K562 (cell line): ENCODE measurements at regions not wholly inside any gene's neighbourhood (a gene's known extent, or its start where the extent isn't known, plus 50 kb on each side); places are given as distances from the start of the nearest gene placed in this dataset.

Experiments used
- ATAC-seq: fragments of 200-7000 bp; cut with Tn5 transposase; 3 replicates; pipeline ENCODE4 v1.9.1; 2020; ENCODE audit warnings: moderate library complexity
- BruUV-seq: library from RNA; stranded (reverse); fragments of 400-500 nt; replicated peaks from 2 replicates; lab custom pipeline; 2021; lab: Mats Ljungman, UMichigan
- CTCF ChIA-PET: fragments of 300-600 bp; formaldehyde crosslinking; extraction: SDS; loops from one replicate; lab custom pipeline; 2021; ENCODE audit warnings: low intra/inter-chr PET ratio; lab: Yijun Ruan, JAX
- POLR2A ChIA-PET: fragments of 300-600, 350-650 bp; sonication (Branson Sonifier 250); formaldehyde crosslinking; extraction: SDS; loops from one replicate; lab custom pipeline; 2021; ENCODE audit warnings: antibody characterized with exemption, inconsistent platforms; lab: Yijun Ruan, JAX
- DNase-seq, 4 experiments: peaks; one replicate each; pipeline versions ENCODE4 v3.0.0 to v3.0.0-alpha.2; 2011 to 2018; ENCODE audit warnings: low spot score in 3 of 4, mixed read lengths in 3 of 4; ENCODE audit errors: extremely low read depth in 1 of 4
- FAIRE-seq: peaks from 2 replicates; lab custom pipeline; 2011; peaks lifted over from hg19 to GRCh38; lab: Jason Lieb, UNC
- H2AFZ ChIP-seq: 2 replicates; pipeline ENCODE4 v1.6.0; 2011; ENCODE audit warnings: low read depth, low read length, control low read depth, inconsistent platforms
- H3K27ac ChIP-seq: fragments of 200-600 bp; 3 replicates; pipeline ENCODE4 v1.8.0; 2011; ENCODE audit warnings: low read depth, mild to moderate bottlenecking, control low read depth, inconsistent platforms, low read length, moderate library complexity, mixed read lengths; ENCODE audit errors: extremely low read depth
- H3K27me3 ChIP-seq, 2 experiments: fragments of 300-600 bp in 1 of 2; 2 replicates in 1 of 2; 3 replicates in 1 of 2; pipeline versions ENCODE4 v1.6.0 to v1.8.0; 2011; ENCODE audit warnings: inconsistent platforms in 2 of 2, low read length in 2 of 2, mild to moderate bottlenecking in 1 of 2, mixed read lengths in 1 of 2, moderate library complexity in 1 of 2; ENCODE audit not compliant: control insufficient read depth in 2 of 2, insufficient read depth in 2 of 2
- H3K36me3 ChIP-seq: fragments of 300-600 bp; 3 replicates; pipeline ENCODE4 v1.8.0; 2011; ENCODE audit warnings: mild to moderate bottlenecking, low read length, inconsistent platforms; ENCODE audit not compliant: control insufficient read depth, insufficient read depth
- H3K4me1 ChIP-seq, 2 experiments: fragments of 200-600 bp in 1 of 2; replicated peaks in 1 of 2; 2 replicates in 1 of 2; 3 replicates in 1 of 2; pipeline versions ENCODE4 v1.5.1 to v1.8.0; 2011; ENCODE audit warnings: inconsistent platforms in 2 of 2, low read length in 2 of 2, mild to moderate bottlenecking in 1 of 2, mixed read lengths in 1 of 2, moderate library complexity in 1 of 2; ENCODE audit not compliant: control insufficient read depth in 2 of 2, insufficient read depth in 2 of 2
- H3K4me2 ChIP-seq: 2 replicates; pipeline ENCODE4 v1.6.1; 2011; ENCODE audit warnings: low read length, control low read depth, inconsistent platforms, mixed read lengths; ENCODE audit not compliant: insufficient read depth
- H3K4me3 ChIP-seq: fragments of 200-600 bp; sonication (generic), shearing (Covaris generic); 2 replicates; pipeline ENCODE4 v1.5.1; 2016; ENCODE audit warnings: control low read depth, inconsistent platforms
- H3K79me2 ChIP-seq: fragments of 200-600 bp; 3 replicates; pipeline ENCODE4 v1.8.0; 2011; ENCODE audit warnings: low read length, inconsistent platforms; ENCODE audit not compliant: control insufficient read depth, insufficient read depth
- H3K9ac ChIP-seq, 2 experiments: 2 replicates each; pipeline versions ENCODE4 v1.6.0 to v1.6.1; 2011; ENCODE audit warnings: low read depth in 2 of 2, low read length in 2 of 2, control low read depth in 1 of 2, inconsistent platforms in 1 of 2, mild to moderate bottlenecking in 1 of 2, mixed read lengths in 1 of 2; ENCODE audit not compliant: insufficient read depth in 1 of 2
- H3K9me1 ChIP-seq: one replicate; pipeline ENCODE4 v1.6.0; 2011; ENCODE audit warnings: inconsistent platforms, mild to moderate bottlenecking, low read length, moderate library complexity; ENCODE audit not compliant: control insufficient read depth, insufficient read depth
- H3K9me3 ChIP-seq: replicated peaks from 2 replicates; pipeline ENCODE4 v1.5.1; 2011; ENCODE audit warnings: low read depth, low read length, inconsistent platforms; ENCODE audit not compliant: control insufficient read depth, insufficient read depth
- H4K20me1 ChIP-seq: replicated peaks from 2 replicates; pipeline ENCODE4 v1.6.1; 2011; ENCODE audit warnings: low read length, inconsistent platforms, mixed read lengths; ENCODE audit not compliant: control insufficient read depth, insufficient read depth
- CBX8 ChIP-seq: fragments of 200-600 bp; sonication (generic); IDR thresholded peaks from 2 replicates; pipeline ENCODE4 v1.6.1; 2012; ENCODE audit warnings: borderline replicate concordance, mixed run types, low read depth, mild to moderate bottlenecking, moderate library complexity, mixed read lengths, low read length, control low read depth, inconsistent platforms; ENCODE audit not compliant: poor library complexity, severe bottlenecking; ENCODE audit errors: extremely low read depth
- E2F8 ChIP-seq: fragments of 450-650 bp; IDR thresholded peaks from 2 replicates; pipeline ENCODE4 v1.7.1; 2018; ENCODE audit warnings: mild to moderate bottlenecking, low read depth; ENCODE audit not compliant: partially characterized antibody
- EP400 ChIP-seq: fragments of 450-650 bp; IDR thresholded peaks from 2 replicates; pipeline ENCODE4 v1.6.1; 2017; ENCODE audit warnings: antibody characterized with exemption, mild to moderate bottlenecking, moderate library complexity
- FOXO4 ChIP-seq: fragments of 450-650 bp; formaldehyde crosslinking; IDR thresholded peaks from 2 replicates; pipeline ENCODE4 v1.4.0; 2020; ENCODE audit warnings: mild to moderate bottlenecking, moderate library complexity
- MEF2A ChIP-seq: IDR thresholded peaks from 2 replicates; pipeline ENCODE4 v1.6.1; 2011; ENCODE audit warnings: low read depth, mild to moderate bottlenecking, low read length, moderate library complexity; ENCODE audit not compliant: control insufficient read depth
- MEF2D ChIP-seq: conservative IDR thresholded peaks from 2 replicates; pipeline ENCODE4 v1.6.1; 2016; ENCODE audit warnings: low read depth, missing genetic modification characterization, missing compliant biosample characterization
- MIER1 ChIP-seq: fragments of 450-650 bp; IDR thresholded peaks from 2 replicates; pipeline ENCODE4 v1.6.1; 2016; ENCODE audit warnings: antibody characterized with exemption, mild to moderate bottlenecking, low read depth
- NFE2 ChIP-seq: IDR thresholded peaks from 2 replicates; pipeline ENCODE4 v1.6.1; 2014; ENCODE audit warnings: antibody characterized with exemption, low read depth
- NFYB ChIP-seq: IDR thresholded peaks from 2 replicates; pipeline ENCODE4 v1.6.1; 2011; ENCODE audit warnings: mild to moderate bottlenecking, moderate library complexity; ENCODE audit not compliant: insufficient read length; ENCODE audit errors: extremely low read depth
- TAF9B ChIP-seq: fragments of 450-650 bp; IDR thresholded peaks from 2 replicates; pipeline ENCODE4 v1.6.1; 2018; ENCODE audit warnings: mild to moderate bottlenecking; ENCODE audit not compliant: partially characterized antibody
- YY1 ChIP-seq, 3 experiments: IDR thresholded peaks; 2 replicates each; pipeline ENCODE4 v1.6.1; 2011; ENCODE audit warnings: low read length in 2 of 3, mild to moderate bottlenecking in 2 of 3, moderate library complexity in 2 of 3, borderline replicate concordance in 1 of 3, control low read depth in 1 of 3, low read depth in 1 of 3; ENCODE audit not compliant: insufficient read depth in 3 of 3, insufficient replicate concordance in 2 of 3, control insufficient read depth in 1 of 3, insufficient read length in 1 of 3; ENCODE audit errors: extremely low read depth in 1 of 3
- ZFX ChIP-seq: sonication (generic); formaldehyde crosslinking; IDR thresholded peaks from 2 replicates; pipeline ENCODE4 v1.8.0; 2022; ENCODE audit warnings: mild to moderate bottlenecking, missing genetic modification reagents, moderate library complexity
- ZNF263 ChIP-seq: sonication (generic); formaldehyde crosslinking; IDR thresholded peaks from 2 replicates; pipeline ENCODE4 v1.8.0; 2022; ENCODE audit warnings: mild to moderate bottlenecking, missing genetic modification reagents, borderline replicate concordance
- ZNF512 ChIP-seq: IDR thresholded peaks from 2 replicates; pipeline ENCODE4 v1.6.1; 2016; ENCODE audit warnings: missing genetic modification characterization, missing compliant biosample characterization
- WGBS: fragments of 100-300 bp; shearing (Covaris generic); methylation state at CpG from one replicate; pipeline ENCODE4 v1.1.6; 2016; ENCODE audit warnings: low coverage, mixed read lengths; ENCODE audit not compliant: insufficient coverage; ENCODE audit errors: missing lambda C conversion rate; 5-methylcytosine and 5-hydroxymethylcytosine counted together
- in situ Hi-C: fragments of 300-500 bp; cut with MboI; formaldehyde crosslinking; loops from 4 replicates; pipeline ENCODE4 v1.15.0; 2018; ENCODE audit warnings: inconsistent platforms, mixed read lengths
- intact Hi-C: fragments of 100-400 bp; cut with micrococcal nuclease; formaldehyde crosslinking; loops from 2 replicates; pipeline ENCODE4 v1.14.2; 2022

- 0% methylated on average over 1 of the region's 1 CpG for WGBS
- ATAC-seq (no peak), DNase-seq (no peak)
These were observed 436.1 kb downstream of the PCDH7 start for GRCh38 chr4:31156221-31156620.

More at GRCh38 chr4:31156221-31156620, 436.1 kb downstream of the PCDH7 start:
- H3K79me2 ChIP-seq: no peaks in the 10 kb centered on the region
- H2AFZ ChIP-seq: no peak overlapping the region
- no peak overlapping the region for H3K4me2 ChIP-seq
- no peak for FAIRE-seq
- H3K9ac ChIP-seq: no peak overlapping the region
- no peaks in the 10 kb centered on the region for H3K9me3 ChIP-seq
- ChIA-PET POLR2A (no interaction called here), CTCF (no interaction called here)
- intact Hi-C loops: no loop called here
- no TSS peak for BruUV-seq
- TF ChIP-seq E2F8 (no peak), YY1 (IDR thresholded peaks at IDR 0.05; ENCODE audit: borderline replicate concordance in 1 of 3, control insufficient read depth in 1 of 3, extremely low read depth in 1 of 3, insufficient read depth in 3 of 3, insufficient read length in 1 of 3, insufficient replicate concordance in 2 of 3, low read depth in 1 of 3, low read length in 2 of 3) (no peak), ZNF263 (CRISPR knock-in tag) (no peak), NFE2 (no peak), ZNF512 (tag) (no peak), CBX8 (no peak), MIER1 (no peak), EP400 (no peak), ZFX (CRISPR knock-in tag) (no peak), MEF2D (tag) (no peak), TAF9B (no peak), FOXO4 (CRISPR knock-in tag) (no peak), MEF2A (no peak), NFYB (no peak)
- no peaks in the 10 kb centered on the region for H3K9me1 ChIP-seq
- H3K27ac ChIP-seq: no peak overlapping the region
- no peak overlapping the region for H3K4me3 ChIP-seq
- in situ Hi-C loops: no loop called here
- H4K20me1 ChIP-seq: no peaks in the 10 kb centered on the region
- H3K36me3 ChIP-seq: no peaks in the 10 kb centered on the region
- H3K4me1 ChIP-seq: no peaks in the 10 kb centered on the region
- no peaks in the 10 kb centered on the region for H3K27me3 ChIP-seq
